ENCODE measurements at regions not wholly inside any gene's neighbourhood (a gene's known extent, or its start where the extent isn't known, plus 50 kb on each side); places are given as distances from the start of the nearest gene placed in this dataset.

DNA sequence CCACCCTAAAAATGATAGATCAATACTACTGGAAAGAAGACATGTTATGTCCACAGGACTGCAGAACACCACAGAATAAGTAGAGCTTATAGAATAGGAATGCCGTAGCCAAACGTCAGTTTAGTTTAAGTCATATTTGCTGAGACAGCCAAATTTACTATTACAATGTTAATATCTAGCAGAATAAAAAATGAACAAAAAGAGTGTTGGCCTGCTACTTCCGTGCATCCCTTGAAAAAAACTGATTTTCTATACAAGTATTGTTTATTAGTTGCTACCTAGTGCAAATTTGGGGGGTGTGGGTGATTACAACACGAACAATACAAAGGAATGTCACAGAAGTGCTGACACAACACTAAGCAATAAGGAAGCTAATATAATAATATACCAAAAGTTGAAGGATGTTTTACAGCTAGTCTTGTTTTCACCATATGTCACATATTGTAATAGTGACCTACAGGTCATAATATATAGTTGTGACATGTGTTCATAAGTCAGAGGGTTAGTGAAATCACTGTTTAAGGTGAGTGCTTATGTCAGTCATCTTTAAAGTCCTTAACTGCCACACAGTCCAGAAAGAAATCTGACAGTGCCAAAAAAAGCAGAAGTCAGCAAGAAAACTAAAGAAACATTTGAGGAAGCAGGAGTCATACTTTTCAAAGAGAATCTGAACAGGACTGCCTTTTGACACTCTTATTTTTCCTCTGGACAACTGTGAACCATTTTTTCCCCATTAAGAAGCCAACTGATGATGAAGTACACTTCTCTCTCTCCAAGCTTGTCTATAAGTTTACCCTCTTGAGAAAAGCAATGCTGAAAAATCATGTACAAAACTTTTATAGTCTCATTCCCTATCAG lies 376.4 kb downstream of the ZEB2 start:
- Histone ChIP-seq H3K27ac (no peak overlapping the region), H3K4me3 (no peak overlapping the region), H3K4me1 (replicated peaks) (no peaks in the 10 kb centered on the region), H3K27me3 (replicated peaks) (no peaks in the 10 kb centered on the region), H3K9me3 (replicated peaks) (no peaks in the 10 kb centered on the region), H3K36me3 (no peaks in the 10 kb centered on the region)
- DNase-seq (ENCODE audit: low read depth in 1 of 2, low spot score in 2 of 2) = no peak

DNA sequence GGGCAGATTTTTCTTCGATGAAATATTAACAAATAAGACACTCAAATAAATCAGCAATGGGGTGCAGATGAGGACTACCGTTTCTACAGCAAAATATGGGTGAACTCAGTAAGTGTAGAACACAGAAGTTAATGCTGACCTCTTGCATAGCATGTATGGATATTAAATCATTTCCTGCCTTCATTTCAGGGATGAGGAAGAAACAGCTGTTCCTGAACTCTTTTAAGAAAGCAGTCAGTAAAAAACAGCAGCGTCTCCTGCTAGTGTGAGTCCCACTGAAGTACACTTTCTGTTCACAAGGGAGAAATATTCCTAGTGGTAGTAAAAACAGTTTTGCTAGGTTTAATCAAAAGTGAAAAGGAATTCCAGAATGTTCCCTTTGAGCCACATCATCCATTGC lies 379.0 kb downstream of the ZEB2 start:
- H3K36me3 ChIP-seq = no peaks in the 10 kb centered on the region
- peaks cover 7% of the 10 kb centered on the region for H3K4me1 ChIP-seq (replicated peaks)
- no peak for DNase-seq (ENCODE audit: low read depth in 1 of 2, low spot score in 2 of 2)
- no peak overlapping the region for H3K4me3 ChIP-seq
- no peaks in the 10 kb centered on the region for H3K9me3 ChIP-seq (replicated peaks)
- no peaks in the 10 kb centered on the region for H3K27me3 ChIP-seq (replicated peaks)
- no peak overlapping the region for H3K27ac ChIP-seq

DNA sequence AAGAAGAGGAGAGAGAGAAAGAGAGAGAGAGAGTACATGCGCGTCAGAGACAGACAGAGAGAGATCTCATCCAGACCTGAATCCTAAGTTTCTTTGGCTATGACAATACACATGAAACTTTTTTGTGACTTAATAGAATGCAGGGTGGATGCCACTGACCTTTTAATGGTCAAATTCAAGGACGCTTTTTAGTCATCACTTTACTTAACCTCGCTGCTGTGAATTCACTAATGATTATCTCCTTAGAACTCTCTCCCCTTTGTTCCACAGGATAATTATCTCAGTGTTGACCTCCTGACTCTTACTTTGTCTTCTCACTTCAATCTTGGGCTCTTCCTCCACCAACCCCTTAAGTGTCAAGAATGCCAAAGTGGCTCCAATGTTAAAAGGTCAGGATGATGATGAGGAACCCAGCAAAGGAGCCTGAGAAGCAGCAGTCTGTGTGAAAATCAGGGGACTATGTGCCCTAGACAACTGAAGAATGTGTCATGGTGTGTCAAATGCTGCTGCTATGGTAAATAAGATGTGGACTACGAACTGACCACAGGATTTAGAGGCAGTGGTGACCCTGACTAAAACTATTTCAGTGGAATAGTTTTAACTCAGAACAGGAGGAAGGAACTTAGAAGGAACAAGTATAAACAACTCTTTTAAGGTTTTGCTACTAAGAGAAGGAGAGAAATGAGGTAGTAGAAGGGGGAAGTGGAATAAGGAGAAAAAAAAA lies 382.1 kb downstream of the ZEB2 start:
- H3K36me3 ChIP-seq = no peaks in the 10 kb centered on the region
- H3K9me3 ChIP-seq (replicated peaks) = no peaks in the 10 kb centered on the region
- peak in 1 of 2 experiments; percentile 27 for DNase-seq (ENCODE audit: low read depth in 1 of 2, low spot score in 2 of 2)
- H3K27me3 ChIP-seq (replicated peaks) = no peaks in the 10 kb centered on the region; the same call in 1 of the 2 replicates
- H3K27ac ChIP-seq = peak overlapping the region; percentile 28; the same call in 1 of the 2 replicates
- no peak overlapping the region for H3K4me3 ChIP-seq
- H3K4me1 ChIP-seq (replicated peaks) = peaks cover 7% of the 10 kb centered on the region

DNA sequence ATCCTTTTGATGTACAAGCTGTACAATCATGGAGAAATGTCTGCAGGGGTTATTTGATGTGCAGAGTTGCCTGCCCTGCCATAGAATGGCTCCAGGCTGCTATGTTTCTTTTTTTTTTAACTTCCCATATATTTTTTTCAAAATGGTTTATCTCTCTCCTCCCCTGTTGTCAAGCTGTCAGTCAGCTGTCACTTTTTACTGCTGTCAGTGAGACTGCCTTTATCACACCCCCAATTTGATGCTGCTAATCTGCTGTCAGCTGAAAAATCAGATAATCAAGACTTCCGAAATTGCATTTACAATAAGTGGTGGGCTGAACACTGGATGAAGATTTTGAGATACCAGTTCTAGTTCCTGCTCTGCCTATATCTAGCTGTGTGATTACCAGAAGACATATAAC lies 382.6 kb downstream of the ZEB2 start:
- H3K36me3 ChIP-seq = no peaks in the 10 kb centered on the region
- H3K27ac ChIP-seq = peak overlapping the region; percentile 28; the same call in 1 of the 2 replicates
- H3K4me1 ChIP-seq (replicated peaks) = peaks cover 7% of the 10 kb centered on the region
- no peaks in the 10 kb centered on the region for H3K9me3 ChIP-seq (replicated peaks)
- no peaks in the 10 kb centered on the region; the same call in 1 of the 2 replicates for H3K27me3 ChIP-seq (replicated peaks)
- no peak for DNase-seq (ENCODE audit: low read depth in 1 of 2, low spot score in 2 of 2)
- H3K4me3 ChIP-seq = no peak overlapping the region

DNA sequence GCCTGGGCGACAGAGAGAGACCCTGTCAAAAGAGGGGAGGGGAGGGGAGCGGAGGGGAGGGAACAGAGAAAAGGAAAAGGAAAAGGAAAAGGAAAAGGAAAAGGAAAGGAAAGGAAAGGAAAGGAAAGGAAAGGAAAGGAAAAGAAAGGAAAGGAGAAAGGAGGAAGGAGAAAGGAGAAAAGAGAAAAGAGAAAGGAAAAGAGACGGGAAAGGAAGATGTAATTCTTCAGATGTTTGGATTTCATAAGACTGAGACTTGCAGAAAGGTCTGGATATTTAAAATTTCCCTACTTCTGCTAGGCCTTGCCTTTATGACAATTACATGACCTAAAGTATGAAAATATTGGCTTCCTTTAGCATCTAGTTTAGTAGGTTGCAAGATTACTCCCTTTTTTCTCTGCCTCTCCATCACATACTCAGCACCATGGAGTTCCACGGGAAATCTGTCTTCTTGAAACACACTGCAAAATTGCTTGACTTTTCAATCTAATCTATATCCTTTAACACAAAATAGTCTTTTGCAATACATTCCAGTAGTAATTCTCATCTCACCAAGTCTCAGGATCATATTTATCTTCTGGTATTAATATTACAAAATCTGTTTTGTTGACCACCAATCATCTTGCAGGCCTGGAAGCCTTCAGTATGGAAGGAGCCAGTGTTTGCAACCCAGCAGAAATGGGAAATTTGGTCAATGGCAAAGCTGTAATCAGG lies 383.5 kb downstream of the ZEB2 start:
- H3K27ac ChIP-seq = no peak overlapping the region
- H3K36me3 ChIP-seq = no peaks in the 10 kb centered on the region
- no peaks in the 10 kb centered on the region; the same call in 1 of the 2 replicates for H3K27me3 ChIP-seq (replicated peaks)
- H3K9me3 ChIP-seq (replicated peaks) = no peaks in the 10 kb centered on the region
- H3K4me3 ChIP-seq = no peak overlapping the region
- no peak for DNase-seq (ENCODE audit: low read depth in 1 of 2, low spot score in 2 of 2)
- peaks cover 7% of the 10 kb centered on the region for H3K4me1 ChIP-seq (replicated peaks)

DNA sequence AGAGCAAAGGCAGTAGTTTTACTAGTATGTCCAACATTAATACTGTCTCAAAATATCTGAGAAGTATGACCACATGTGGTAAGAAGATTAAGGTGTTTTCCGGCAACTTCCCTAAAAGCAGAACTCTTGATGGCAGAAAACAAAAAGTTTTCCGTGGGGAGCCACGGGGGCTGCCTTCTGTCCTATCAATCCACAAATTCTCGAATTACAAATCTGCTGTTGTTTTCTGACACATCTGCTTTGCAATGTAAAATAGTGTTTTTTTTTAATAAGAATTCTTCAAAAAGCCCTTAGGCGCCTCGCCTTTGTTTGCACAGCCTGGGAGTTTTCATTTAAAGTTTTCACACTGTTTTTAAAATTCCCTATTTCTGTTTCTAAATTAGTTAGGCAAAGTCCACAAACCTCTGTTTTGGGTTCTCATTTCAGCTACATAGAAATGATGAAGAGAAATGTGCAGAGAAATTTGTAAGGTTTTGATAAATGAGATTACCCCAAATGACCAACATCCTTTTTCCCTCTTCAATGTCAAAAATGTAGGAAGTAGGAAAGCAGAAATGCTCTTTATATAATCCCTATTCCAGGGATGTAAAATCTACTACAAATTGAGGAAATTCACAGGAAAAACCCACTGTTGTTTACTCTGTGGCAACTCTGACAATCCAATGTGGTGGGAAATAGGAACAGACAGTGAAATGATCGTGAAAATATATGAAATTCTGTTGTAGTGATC lies 385.8 kb downstream of the ZEB2 start:
- Histone ChIP-seq H3K4me1 (replicated peaks) (peaks cover 12% of the 10 kb centered on the region), H3K9me3 (replicated peaks) (no peaks in the 10 kb centered on the region), H3K27me3 (replicated peaks) (no peaks in the 10 kb centered on the region; the same call in 1 of the 2 replicates), H3K36me3 (no peaks in the 10 kb centered on the region), H3K27ac (no peak overlapping the region), H3K4me3 (no peak overlapping the region)
- no peak for DNase-seq (ENCODE audit: low read depth in 1 of 2, low spot score in 2 of 2)

DNA sequence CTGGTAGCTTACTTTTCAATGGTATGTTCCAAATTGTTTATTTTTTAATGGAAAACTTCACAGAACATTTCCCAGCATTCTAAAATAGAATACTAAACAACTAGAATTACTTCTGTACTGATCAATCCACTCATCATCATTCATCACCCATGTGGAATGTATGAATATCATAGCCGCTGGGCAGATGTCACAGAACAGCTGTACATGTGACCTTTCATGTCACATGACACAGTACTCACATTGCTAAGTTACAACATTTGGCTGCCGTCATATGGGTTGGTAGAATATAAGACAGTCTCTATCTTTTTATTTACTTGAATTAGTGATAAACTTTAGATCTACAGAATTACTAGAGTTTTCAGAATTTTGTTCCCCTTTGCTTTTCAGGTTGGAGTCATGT lies 387.6 kb downstream of the ZEB2 start:
- Histone ChIP-seq H3K36me3 (no peaks in the 10 kb centered on the region), H3K4me1 (replicated peaks) (peaks cover 5% of the 10 kb centered on the region; the same call in 1 of the 2 replicates), H3K27ac (no peak overlapping the region), H3K4me3 (no peak overlapping the region), H3K27me3 (replicated peaks) (no peaks in the 10 kb centered on the region; the same call in 1 of the 2 replicates), H3K9me3 (replicated peaks) (no peaks in the 10 kb centered on the region)
- no peak for DNase-seq (ENCODE audit: low read depth in 1 of 2, low spot score in 2 of 2)

DNA sequence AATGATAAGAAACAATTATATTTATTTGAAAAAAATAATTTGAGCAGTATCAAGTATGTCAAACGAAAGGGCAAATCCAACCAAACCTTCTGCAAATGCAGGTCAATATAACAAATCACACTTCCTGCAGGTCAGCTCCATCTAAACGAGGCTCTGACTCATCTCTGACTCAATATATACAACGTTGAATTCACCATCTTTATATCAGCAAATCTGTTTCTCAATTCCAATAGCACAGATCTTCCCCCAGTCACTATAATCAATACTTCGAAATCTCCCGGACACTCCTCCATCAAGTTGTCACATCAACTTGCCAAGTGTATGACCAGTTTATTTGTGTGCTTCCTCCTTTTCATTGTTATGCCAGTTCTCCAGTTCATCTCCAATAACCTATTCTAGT lies 388.9 kb downstream of the ZEB2 start:
- no peaks in the 10 kb centered on the region for H3K9me3 ChIP-seq (replicated peaks)
- peaks cover 5% of the 10 kb centered on the region; the same call in 1 of the 2 replicates for H3K4me1 ChIP-seq (replicated peaks)
- no peak for DNase-seq (ENCODE audit: low read depth in 1 of 2, low spot score in 2 of 2)
- no peaks in the 10 kb centered on the region; the same call in 1 of the 2 replicates for H3K27me3 ChIP-seq (replicated peaks)
- H3K27ac ChIP-seq = no peak overlapping the region
- H3K4me3 ChIP-seq = no peak overlapping the region
- no peaks in the 10 kb centered on the region for H3K36me3 ChIP-seq

DNA sequence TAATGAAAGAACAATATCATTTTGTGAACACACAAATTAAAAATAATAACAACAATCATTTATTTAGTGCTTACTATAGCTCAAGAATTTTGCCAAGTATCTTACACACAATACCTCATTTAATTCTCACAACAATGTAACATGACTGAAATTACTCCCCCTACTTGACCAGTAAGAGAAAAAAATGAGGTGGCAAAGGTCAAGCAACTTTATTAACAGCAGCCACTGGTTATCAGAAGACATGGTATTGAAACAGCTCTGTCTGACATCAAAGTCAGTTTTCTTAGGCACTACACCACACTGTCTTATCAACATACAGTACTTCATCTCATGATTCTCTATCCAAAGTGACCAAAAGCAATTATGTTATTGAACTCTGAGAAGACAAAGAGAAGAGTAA lies 389.4 kb downstream of the ZEB2 start:
- no peaks in the 10 kb centered on the region for H3K9me3 ChIP-seq (replicated peaks)
- H3K4me3 ChIP-seq = no peak overlapping the region
- no peak for DNase-seq (ENCODE audit: low read depth in 1 of 2, low spot score in 2 of 2)
- peaks cover 5% of the 10 kb centered on the region; the same call in 1 of the 2 replicates for H3K4me1 ChIP-seq (replicated peaks)
- H3K36me3 ChIP-seq = no peaks in the 10 kb centered on the region
- no peaks in the 10 kb centered on the region; the same call in 1 of the 2 replicates for H3K27me3 ChIP-seq (replicated peaks)
- H3K27ac ChIP-seq = no peak overlapping the region

DNA sequence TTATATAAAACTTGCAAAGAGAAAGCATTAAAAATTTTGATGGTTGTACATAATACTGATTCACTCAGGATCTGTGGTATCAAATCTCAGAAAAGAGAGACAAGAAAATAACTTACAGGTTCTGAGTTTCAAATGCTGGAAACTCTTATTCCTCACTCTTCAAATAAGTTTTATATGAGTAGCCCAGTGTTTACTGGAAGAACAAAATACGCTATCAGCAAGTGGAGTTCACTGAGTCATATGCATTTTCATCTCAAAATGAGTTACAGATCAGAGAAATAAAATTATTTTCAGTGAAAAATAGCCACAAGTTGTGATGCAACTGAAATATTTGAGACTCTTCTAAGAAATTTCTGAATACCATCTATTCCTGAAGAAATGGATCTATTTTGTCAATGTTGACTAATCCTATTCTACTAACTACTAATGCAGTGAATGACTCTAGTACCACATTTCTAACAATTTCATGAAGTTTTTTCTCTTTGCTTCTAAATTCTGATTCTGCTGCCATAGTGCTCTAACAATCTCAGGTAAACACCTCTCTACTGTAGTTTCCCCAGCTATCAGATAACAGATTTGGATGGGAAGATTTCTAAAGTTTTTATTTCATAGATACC lies 391.7 kb downstream of the ZEB2 start:
- Histone ChIP-seq H3K4me3 (no peak overlapping the region), H3K9me3 (replicated peaks) (no peaks in the 10 kb centered on the region), H3K4me1 (replicated peaks) (peaks cover 5% of the 10 kb centered on the region; the same call in 1 of the 2 replicates), H3K27ac (no peak overlapping the region), H3K36me3 (no peaks in the 10 kb centered on the region), H3K27me3 (replicated peaks) (no peaks in the 10 kb centered on the region)
- DNase-seq (ENCODE audit: low read depth in 1 of 2, low spot score in 2 of 2) = no peak

DNA sequence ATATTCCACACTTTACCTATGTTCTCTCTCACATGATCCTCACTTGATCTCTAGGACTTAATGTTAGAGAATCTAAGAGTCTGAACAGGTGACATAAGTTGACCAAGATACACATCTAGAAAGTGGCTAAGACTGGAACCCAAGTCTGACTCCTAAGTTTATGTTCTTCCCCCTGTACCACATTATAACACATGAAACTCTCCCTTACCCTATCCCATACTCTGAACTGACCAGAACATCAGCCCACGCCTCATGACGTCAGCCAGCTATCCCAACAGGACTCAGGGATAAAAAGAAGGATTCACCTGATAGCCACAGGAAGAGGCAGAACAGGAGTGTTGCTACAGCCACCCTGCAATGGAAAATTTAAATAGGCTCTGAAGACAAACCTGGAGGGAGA lies 392.2 kb downstream of the ZEB2 start:
- no peaks in the 10 kb centered on the region for H3K9me3 ChIP-seq (replicated peaks)
- no peaks in the 10 kb centered on the region for H3K36me3 ChIP-seq
- no peaks in the 10 kb centered on the region for H3K27me3 ChIP-seq (replicated peaks)
- no peak overlapping the region for H3K27ac ChIP-seq
- H3K4me1 ChIP-seq (replicated peaks) = peaks cover 5% of the 10 kb centered on the region; the same call in 1 of the 2 replicates
- no peak overlapping the region for H3K4me3 ChIP-seq
- no peak for DNase-seq (ENCODE audit: low read depth in 1 of 2, low spot score in 2 of 2)

DNA sequence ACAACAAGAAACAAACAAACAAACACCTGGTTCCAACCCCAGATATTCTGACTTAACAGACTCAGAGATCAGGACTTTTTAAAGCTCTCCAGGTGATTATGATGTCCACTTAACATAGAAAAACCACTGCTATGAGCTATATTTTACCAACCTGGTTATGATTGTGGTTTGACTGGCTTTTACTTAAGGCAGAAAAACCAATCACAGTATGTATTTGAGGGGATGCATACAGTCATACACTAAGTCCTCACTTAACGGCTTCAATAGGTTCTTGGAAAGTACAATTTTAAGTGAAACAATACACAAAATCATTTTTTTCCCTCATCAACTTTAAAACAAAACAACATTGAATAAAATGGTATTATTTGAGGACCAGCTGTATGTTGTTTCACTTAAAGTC lies 393.6 kb downstream of the ZEB2 start:
- Histone ChIP-seq H3K36me3 (no peaks in the 10 kb centered on the region), H3K4me1 (replicated peaks) (peaks cover 4% of the 10 kb centered on the region; the same call in 1 of the 2 replicates), H3K4me3 (no peak overlapping the region), H3K27ac (no peak overlapping the region), H3K27me3 (replicated peaks) (no peaks in the 10 kb centered on the region), H3K9me3 (replicated peaks) (no peaks in the 10 kb centered on the region)
- no peak for DNase-seq (ENCODE audit: low read depth in 1 of 2, low spot score in 2 of 2)

DNA sequence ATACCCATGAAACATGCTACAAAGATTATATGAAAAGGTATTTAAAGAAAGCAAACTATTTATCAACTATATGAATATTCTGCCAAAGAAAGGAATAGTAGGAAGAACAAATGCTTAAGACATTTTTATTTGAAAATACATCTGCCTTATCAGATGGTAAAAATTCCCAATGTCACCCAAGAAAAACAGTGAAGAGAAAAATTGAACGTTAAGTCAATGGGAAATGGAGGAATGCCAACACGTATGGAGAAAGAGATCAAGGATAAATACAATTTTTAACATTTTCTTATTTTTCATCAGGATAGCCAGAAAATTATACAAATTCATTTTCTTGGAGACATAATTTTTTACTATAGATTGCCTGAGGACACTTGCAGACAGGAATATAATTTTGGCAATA lies 394.2 kb downstream of the ZEB2 start:
- H3K27me3 ChIP-seq (replicated peaks) = no peaks in the 10 kb centered on the region
- H3K4me1 ChIP-seq (replicated peaks) = no peaks in the 10 kb centered on the region
- no peaks in the 10 kb centered on the region for H3K9me3 ChIP-seq (replicated peaks)
- no peaks in the 10 kb centered on the region for H3K36me3 ChIP-seq
- H3K4me3 ChIP-seq = no peak overlapping the region
- DNase-seq (ENCODE audit: low read depth in 1 of 2, low spot score in 2 of 2) = no peak
- H3K27ac ChIP-seq = no peak overlapping the region

Measured in SJSA1 (cell line).